Glutamatergic neuron (in vitro differentiated cells): ENCODE measurements at regions not wholly inside any gene's neighbourhood (a gene's known extent, or its start where the extent isn't known, plus 50 kb on each side); places are given as distances from the start of the nearest gene placed in this dataset.

Source experiments
- DNase-seq: peaks from one replicate; pipeline ENCODE4 v3.0.0; 2022
- H3K27ac Mint-ChIP-seq: one replicate; pipeline ENCODE4 v1.8.0; 2020; ENCODE audit warnings: mild to moderate bottlenecking, mixed read lengths, inconsistent platforms; ENCODE audit not compliant: unreplicated experiment
- H3K27me3 Mint-ChIP-seq: one replicate; pipeline ENCODE4 v1.8.0; 2020; ENCODE audit warnings: mild to moderate bottlenecking, moderate library complexity, mixed read lengths, inconsistent platforms; ENCODE audit not compliant: unreplicated experiment
- H3K36me3 Mint-ChIP-seq: one replicate; pipeline ENCODE4 v1.8.0; 2020; ENCODE audit warnings: mild to moderate bottlenecking, mixed read lengths, inconsistent platforms; ENCODE audit not compliant: unreplicated experiment
- H3K4me1 Mint-ChIP-seq: one replicate; pipeline ENCODE4 v1.8.0; 2020; ENCODE audit warnings: mild to moderate bottlenecking, low read depth, mixed read lengths, inconsistent platforms; ENCODE audit not compliant: unreplicated experiment
- H3K4me3 Mint-ChIP-seq: one replicate; pipeline ENCODE4 v1.8.0; 2020; ENCODE audit warnings: mild to moderate bottlenecking, mixed read lengths, inconsistent platforms; ENCODE audit not compliant: unreplicated experiment
- H3K9me3 Mint-ChIP-seq: one replicate; pipeline ENCODE4 v1.8.0; 2020; ENCODE audit warnings: mild to moderate bottlenecking, moderate library complexity, mixed read lengths, inconsistent platforms; ENCODE audit not compliant: unreplicated experiment
- CTCF ChIP-seq: fragments of 200-600 bp; sonication (generic); IDR thresholded peaks from one replicate; pipeline ENCODE4 v1.5.0; 2021; ENCODE audit not compliant: partially characterized antibody, unreplicated experiment

GRCh38 chr3:81886081-81886480 lies 124.6 kb upstream of the GBE1 start:
- no peaks in the 10 kb centered on the region for H3K4me1 Mint-ChIP-seq
- TF ChIP-seq CTCF: no peak
- no peaks in the 10 kb centered on the region for H3K36me3 Mint-ChIP-seq
- H3K27ac Mint-ChIP-seq: no peak overlapping the region
- no peak for DNase-seq
- peaks cover 2% of the 10 kb centered on the region for H3K27me3 Mint-ChIP-seq
- no peak overlapping the region for H3K4me3 Mint-ChIP-seq
- no peaks in the 10 kb centered on the region for H3K9me3 Mint-ChIP-seq

- Mint-ChIP-seq H3K27me3 (peaks cover 2% of the 10 kb centered on the region), H3K4me3 (no peak overlapping the region), H3K27ac (no peak overlapping the region), H3K4me1 (no peaks in the 10 kb centered on the region), H3K9me3 (peaks cover 2% of the 10 kb centered on the region), H3K36me3 (no peaks in the 10 kb centered on the region)
- DNase-seq: no peak
- TF ChIP-seq CTCF: no peak
Measured at GRCh38 chr3:81884791-81885190, 123.3 kb upstream of the GBE1 start.

GRCh38 chr3:81876826-81877225 lies 115.4 kb upstream of the GBE1 start:
- Mint-ChIP-seq H3K4me3 (no peak overlapping the region), H3K4me1 (no peaks in the 10 kb centered on the region), H3K27ac (no peak overlapping the region), H3K36me3 (no peaks in the 10 kb centered on the region), H3K9me3 (peaks cover 7% of the 10 kb centered on the region), H3K27me3 (peaks cover 2% of the 10 kb centered on the region)
- DNase-seq: no peak
- no peak for TF ChIP-seq CTCF

- no peaks in the 10 kb centered on the region for H3K4me1 Mint-ChIP-seq
- peaks cover 2% of the 10 kb centered on the region for H3K27me3 Mint-ChIP-seq
- H3K36me3 Mint-ChIP-seq: no peaks in the 10 kb centered on the region
- no peak overlapping the region for H3K27ac Mint-ChIP-seq
- H3K4me3 Mint-ChIP-seq: no peak overlapping the region
- H3K9me3 Mint-ChIP-seq: peaks cover 4% of the 10 kb centered on the region
- no peak for DNase-seq
- TF ChIP-seq CTCF: no peak
Measured at GRCh38 chr3:81874738-81875137, 113.3 kb upstream of the GBE1 start.

GRCh38 chr3:81872566-81872965 lies 111.1 kb upstream of the GBE1 start:
- Mint-ChIP-seq H3K36me3 (no peaks in the 10 kb centered on the region), H3K27ac (no peak overlapping the region), H3K9me3 (peaks cover 1% of the 10 kb centered on the region), H3K27me3 (no peaks in the 10 kb centered on the region), H3K4me3 (no peak overlapping the region), H3K4me1 (no peaks in the 10 kb centered on the region)
- no peak for DNase-seq
- TF ChIP-seq CTCF: no peak
